ENCODE measurements at regions not wholly inside any gene's neighbourhood (a gene's known extent, or its start where the extent isn't known, plus 50 kb on each side); places are given as distances from the start of the nearest gene placed in this dataset.

GRCh38 chr3:117308756-117309155, 599.2 kb downstream of the TUSC7 start:
- TF ChIP-seq, protein P1, sequence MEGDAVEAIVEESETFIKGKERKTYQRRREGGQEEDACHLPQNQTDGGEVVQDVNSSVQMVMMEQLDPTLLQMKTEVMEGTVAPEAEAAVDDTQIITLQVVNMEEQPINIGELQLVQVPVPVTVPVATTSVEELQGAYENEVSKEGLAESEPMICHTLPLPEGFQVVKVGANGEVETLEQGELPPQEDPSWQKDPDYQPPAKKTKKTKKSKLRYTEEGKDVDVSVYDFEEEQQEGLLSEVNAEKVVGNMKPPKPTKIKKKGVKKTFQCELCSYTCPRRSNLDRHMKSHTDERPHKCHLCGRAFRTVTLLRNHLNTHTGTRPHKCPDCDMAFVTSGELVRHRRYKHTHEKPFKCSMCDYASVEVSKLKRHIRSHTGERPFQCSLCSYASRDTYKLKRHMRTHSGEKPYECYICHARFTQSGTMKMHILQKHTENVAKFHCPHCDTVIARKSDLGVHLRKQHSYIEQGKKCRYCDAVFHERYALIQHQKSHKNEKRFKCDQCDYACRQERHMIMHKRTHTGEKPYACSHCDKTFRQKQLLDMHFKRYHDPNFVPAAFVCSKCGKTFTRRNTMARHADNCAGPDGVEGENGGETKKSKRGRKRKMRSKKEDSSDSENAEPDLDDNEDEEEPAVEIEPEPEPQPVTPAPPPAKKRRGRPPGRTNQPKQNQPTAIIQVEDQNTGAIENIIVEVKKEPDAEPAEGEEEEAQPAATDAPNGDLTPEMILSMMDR (IDR thresholded peaks at IDR 0.05), result no peak
- no peak for TF ChIP-seq POLR2A (IDR thresholded peaks at IDR 0.05)

Measured in adrenal gland (tissue), 5 donors.